ENCODE measurements at regions not wholly inside any gene's neighbourhood (a gene's known extent, or its start where the extent isn't known, plus 50 kb on each side); places are given as distances from the start of the nearest gene placed in this dataset.

GRCh38 chr6:25024821-25025220 lies 89.1 kb upstream of the RIPOR2 start:
- Histone ChIP-seq H2BK20ac (ENCODE audit: low read depth, low read length) (peak overlapping the region; percentile 9; the same call in 1 of the 2 replicates), H3K56ac (ENCODE audit: extremely low read depth, insufficient read depth, low read length) (no peak overlapping the region), H3K9me3 (ENCODE audit: control insufficient read depth, insufficient read depth, low read length) (no peaks in the 10 kb centered on the region), H2AK9ac (replicated peaks; ENCODE audit: low read depth, low read length, poor library complexity) (no peak overlapping the region), H3K9me1 (ENCODE audit: insufficient read depth, low read length) (no peaks in the 10 kb centered on the region), H2BK15ac (ENCODE audit: low read depth, low read length) (no peak overlapping the region), H3K79me1 (ENCODE audit: low read depth in 1 of 2, low read length in 2 of 2) (no peaks in the 10 kb centered on the region), H2AK5ac (ENCODE audit: low read depth, low read length) (no peak overlapping the region), H3K9ac (ENCODE audit: low read depth, low read length) (no peak overlapping the region), H3K14ac (replicated peaks; ENCODE audit: low read depth, low read length) (no peak overlapping the region), H3K36me3 (ENCODE audit: control insufficient read depth, insufficient read depth, low read length) (no peaks in the 10 kb centered on the region), H2BK120ac (ENCODE audit: low read depth, low read length) (no peak overlapping the region), H3K4me3 (ENCODE audit: insufficient read depth, low read depth, low read length) (no peak overlapping the region), H3K4me1 (ENCODE audit: control insufficient read depth, insufficient read depth, low read length) (no peaks in the 10 kb centered on the region; the same call in 1 of the 2 replicates), H3K4me2 (ENCODE audit: low read depth, low read length) (no peak overlapping the region), H2AFZ (replicated peaks; ENCODE audit: low read length, poor library complexity) (no peak overlapping the region), H2BK5ac (ENCODE audit: low read depth, low read length, poor library complexity, severe bottlenecking) (no peak overlapping the region), H3K27ac (ENCODE audit: insufficient read depth, low read length) (no peak overlapping the region), H3K23ac (ENCODE audit: low read depth, low read length) (no peak overlapping the region), H3K27me3 (ENCODE audit: control insufficient read depth, insufficient read depth, low read length) (no peaks in the 10 kb centered on the region), H3K4ac (ENCODE audit: low read depth, low read length) (no peak overlapping the region), H4K91ac (ENCODE audit: insufficient read depth, low read depth, low read length) (no peak overlapping the region), H4K20me1 (ENCODE audit: insufficient read depth, low read length) (no peaks in the 10 kb centered on the region), H4K8ac (ENCODE audit: low read depth in 2 of 2, low read length in 2 of 2) (no peak overlapping the region), H3K18ac (ENCODE audit: low read depth, low read length) (no peak overlapping the region), H4K5ac (ENCODE audit: low read depth, low read length) (no peak overlapping the region)
- TF ChIP-seq, protein P1, sequence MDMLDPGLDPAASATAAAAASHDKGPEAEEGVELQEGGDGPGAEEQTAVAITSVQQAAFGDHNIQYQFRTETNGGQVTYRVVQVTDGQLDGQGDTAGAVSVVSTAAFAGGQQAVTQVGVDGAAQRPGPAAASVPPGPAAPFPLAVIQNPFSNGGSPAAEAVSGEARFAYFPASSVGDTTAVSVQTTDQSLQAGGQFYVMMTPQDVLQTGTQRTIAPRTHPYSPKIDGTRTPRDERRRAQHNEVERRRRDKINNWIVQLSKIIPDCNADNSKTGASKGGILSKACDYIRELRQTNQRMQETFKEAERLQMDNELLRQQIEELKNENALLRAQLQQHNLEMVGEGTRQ (IDR thresholded peaks at IDR 0.05; ENCODE audit: low read depth, low read length): no peak
- ChIA-PET CTCF (interaction anchor here (1.0 kb wide), 1 partner anchor 10 kb away, joined by 4 read pairs; no protein-coding TSS in a partner anchor), POLR2A (ENCODE audit: unreplicated experiment) (no interaction called here)
- WGBS, 2 experiments (ENCODE audit: extremely low coverage in 2 of 2, insufficient read length in 1 of 2): no CpG with 5 or more reads among the region's 3 CpGs
- ATAC-seq (ENCODE audit: low read depth): no peak
- dilution Hi-C loops (cut with HindIII; ENCODE audit: low sequenced_read_pairs, unreplicated experiment) (no loop called here), in situ Hi-C loops (cut with MboI; ENCODE audit: low sequenced_read_pairs) (no loop called here), intact Hi-C loops (cut with micrococcal nuclease) (no loop called here)
- BruUV-seq (replicated peaks): no TSS peak
- DNase-seq: no peak

All from IMR-90 (cell line).